Neural cell (in vitro differentiated cells): ENCODE measurements at regions not wholly inside any gene's neighbourhood (a gene's known extent, or its start where the extent isn't known, plus 50 kb on each side); places are given as distances from the start of the nearest gene placed in this dataset.

ENCODE experiments used
- CTCF ChIP-seq: fragments of 450-650 bp; IDR thresholded peaks from 2 replicates; pipeline ENCODE4 v1.5.1; 2014; ENCODE audit warnings: antibody characterized with exemption, mild to moderate bottlenecking, moderate library complexity; ENCODE audit not compliant: poor library complexity, severe bottlenecking
- EP300 ChIP-seq: fragments of 450-650 bp; conservative IDR thresholded peaks from 2 replicates; pipeline ENCODE4 v1.6.1; 2014; ENCODE audit warnings: antibody characterized with exemption, mild to moderate bottlenecking, moderate library complexity; ENCODE audit not compliant: poor library complexity, severe bottlenecking
- MXI1 ChIP-seq: fragments of 450-650 bp; conservative IDR thresholded peaks from 2 replicates; pipeline ENCODE4 v1.6.1; 2014; ENCODE audit warnings: antibody characterized with exemption, mild to moderate bottlenecking; ENCODE audit not compliant: poor library complexity, severe bottlenecking
- POLR2AphosphoS5 ChIP-seq: IDR thresholded peaks from 2 replicates; pipeline ENCODE4 v1.6.1; 2012
- TAF1 ChIP-seq: IDR thresholded peaks from 2 replicates; pipeline ENCODE4 v1.6.1; 2012; ENCODE audit warnings: low read depth

GRCh38 chr5:103780794-103781193 lies 218.2 kb upstream of the NUDT12 start:
- TF ChIP-seq POLR2AphosphoS5 (no peak), CTCF (no peak), TAF1 (no peak), EP300 (no peak), MXI1 (no peak)
